NB4 (cell line): ENCODE measurements at regions not wholly inside any gene's neighbourhood (a gene's known extent, or its start where the extent isn't known, plus 50 kb on each side); places are given as distances from the start of the nearest gene placed in this dataset.

Experiments
- MYC ChIP-seq: IDR thresholded peaks from 2 replicates; pipeline ENCODE4 v1.6.1; 2011; ENCODE audit warnings: low read depth, low read length
- TF ChIP-seq, protein P1 (sequence below): IDR thresholded peaks from one replicate; pipeline ENCODE4 v1.5.1; 2012; ENCODE audit warnings: low read depth, low read length
- TF ChIP-seq, protein P2 (sequence below): IDR thresholded peaks from 2 replicates; pipeline ENCODE4 v1.6.1; 2011; ENCODE audit warnings: low read depth, low read length

DNA sequence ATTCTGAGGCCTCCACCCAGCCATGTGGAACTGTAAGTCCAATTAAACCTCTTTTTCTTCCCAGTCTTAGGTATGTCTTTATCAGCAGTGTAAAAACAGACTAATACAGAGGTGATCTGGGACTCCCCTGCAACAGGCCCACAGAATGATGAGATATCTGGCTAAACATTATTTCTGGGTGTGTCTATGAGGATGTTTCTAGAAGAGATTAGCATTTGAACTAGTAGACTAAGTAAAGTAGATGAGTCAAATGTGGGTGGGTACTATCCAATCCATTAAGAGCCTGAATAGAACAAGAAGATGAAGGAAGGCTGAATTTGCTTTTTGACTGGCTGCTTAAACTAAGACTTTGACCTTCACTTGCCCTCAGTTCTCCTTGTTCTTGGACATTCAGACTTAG is 396.5 kb upstream of the LRRC7 start:
- TF ChIP-seq, protein P1, sequence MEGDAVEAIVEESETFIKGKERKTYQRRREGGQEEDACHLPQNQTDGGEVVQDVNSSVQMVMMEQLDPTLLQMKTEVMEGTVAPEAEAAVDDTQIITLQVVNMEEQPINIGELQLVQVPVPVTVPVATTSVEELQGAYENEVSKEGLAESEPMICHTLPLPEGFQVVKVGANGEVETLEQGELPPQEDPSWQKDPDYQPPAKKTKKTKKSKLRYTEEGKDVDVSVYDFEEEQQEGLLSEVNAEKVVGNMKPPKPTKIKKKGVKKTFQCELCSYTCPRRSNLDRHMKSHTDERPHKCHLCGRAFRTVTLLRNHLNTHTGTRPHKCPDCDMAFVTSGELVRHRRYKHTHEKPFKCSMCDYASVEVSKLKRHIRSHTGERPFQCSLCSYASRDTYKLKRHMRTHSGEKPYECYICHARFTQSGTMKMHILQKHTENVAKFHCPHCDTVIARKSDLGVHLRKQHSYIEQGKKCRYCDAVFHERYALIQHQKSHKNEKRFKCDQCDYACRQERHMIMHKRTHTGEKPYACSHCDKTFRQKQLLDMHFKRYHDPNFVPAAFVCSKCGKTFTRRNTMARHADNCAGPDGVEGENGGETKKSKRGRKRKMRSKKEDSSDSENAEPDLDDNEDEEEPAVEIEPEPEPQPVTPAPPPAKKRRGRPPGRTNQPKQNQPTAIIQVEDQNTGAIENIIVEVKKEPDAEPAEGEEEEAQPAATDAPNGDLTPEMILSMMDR, result no peak
- TF ChIP-seq MYC, result no peak
- TF ChIP-seq, protein P2, sequence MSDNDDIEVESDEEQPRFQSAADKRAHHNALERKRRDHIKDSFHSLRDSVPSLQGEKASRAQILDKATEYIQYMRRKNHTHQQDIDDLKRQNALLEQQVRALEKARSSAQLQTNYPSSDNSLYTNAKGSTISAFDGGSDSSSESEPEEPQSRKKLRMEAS, result no peak
